Liver (tissue), 8 donors: ENCODE measurements at regions not wholly inside any gene's neighbourhood (a gene's known extent, or its start where the extent isn't known, plus 50 kb on each side); places are given as distances from the start of the nearest gene placed in this dataset.

Source experiments
- DNase-seq: peaks from one replicate; pipeline ENCODE4 v3.0.0-alpha.2; 2017; ENCODE audit warnings: low spot score
- H3K27ac ChIP-seq, 2 donors: one replicate each; pipeline ENCODE4 v1.7.0; 2013; ENCODE audit warnings: inconsistent platforms in 2 of 2, low read length in 2 of 2, control low read depth in 1 of 2, low read depth in 1 of 2, mild to moderate bottlenecking in 1 of 2
- H3K27me3 ChIP-seq, 4 donors: one replicate each; pipeline versions ENCODE4 v1.6.1 to v1.7.0; 2013; ENCODE audit warnings: low read length in 3 of 4, inconsistent platforms in 1 of 4, mild to moderate bottlenecking in 1 of 4, moderate library complexity in 1 of 4; ENCODE audit not compliant: control insufficient read depth in 4 of 4, insufficient read depth in 4 of 4
- H3K36me3 ChIP-seq, 4 donors: one replicate each; pipeline versions ENCODE4 v1.6.1 to v1.7.0; 2013; ENCODE audit warnings: low read length in 3 of 4, mild to moderate bottlenecking in 3 of 4, low read depth in 1 of 4, moderate library complexity in 1 of 4; ENCODE audit not compliant: control insufficient read depth in 4 of 4, insufficient read depth in 3 of 4
- H3K4me1 ChIP-seq, 4 donors: one replicate each; pipeline versions ENCODE4 v1.6.1 to v1.7.0; 2013; ENCODE audit warnings: low read length in 3 of 4, mild to moderate bottlenecking in 3 of 4, moderate library complexity in 1 of 4; ENCODE audit not compliant: control insufficient read depth in 4 of 4, insufficient read depth in 4 of 4
- H3K4me3 ChIP-seq, 3 donors: one replicate each; pipeline versions ENCODE4 v1.6.1 to v1.7.0; 2013; ENCODE audit warnings: low read length in 3 of 3, control low read depth in 1 of 3, low read depth in 1 of 3, mild to moderate bottlenecking in 1 of 3
- H3K9ac ChIP-seq, 2 donors: one replicate each; pipeline ENCODE4 v1.7.0; 2013; ENCODE audit warnings: low read length in 2 of 2, mild to moderate bottlenecking in 2 of 2, moderate library complexity in 2 of 2, control low read depth in 1 of 2, low read depth in 1 of 2
- H3K9me3 ChIP-seq, 4 donors: one replicate each; pipeline versions ENCODE4 v1.6.1 to v1.7.0; 2013; ENCODE audit warnings: low read length in 3 of 4; ENCODE audit not compliant: control insufficient read depth in 4 of 4
- ATF3 ChIP-seq: IDR thresholded peaks from 2 replicates; pipeline ENCODE4 v1.6.1; 2016; ENCODE audit warnings: antibody characterized with exemption
- CTCF ChIP-seq: fragments of 150-350 bp; IDR thresholded peaks from 2 replicates; pipeline ENCODE4 v1.5.1; 2017; ENCODE audit warnings: improper control_type of control experiment, low read depth, low read length; ENCODE audit not compliant: missing input control
- FOXA1 ChIP-seq: IDR thresholded peaks from 2 replicates; pipeline ENCODE4 v1.6.1; 2016; ENCODE audit warnings: antibody characterized with exemption
- FOXA2 ChIP-seq: IDR thresholded peaks from 2 replicates; pipeline ENCODE4 v1.6.1; 2016; ENCODE audit warnings: antibody characterized with exemption
- GABPA ChIP-seq, 2 donors: IDR thresholded peaks in 1 of 2; conservative IDR thresholded peaks in 1 of 2; 2 replicates each; pipeline ENCODE4 v1.6.1; 2016; ENCODE audit warnings: antibody characterized with exemption in 2 of 2, mild to moderate bottlenecking in 1 of 2, moderate library complexity in 1 of 2
- HNF4A ChIP-seq, 2 donors: conservative IDR thresholded peaks; 2 replicates each; pipeline ENCODE4 v1.6.1; 2016; ENCODE audit warnings: antibody characterized with exemption in 2 of 2, mild to moderate bottlenecking in 2 of 2
- HNF4G ChIP-seq: IDR thresholded peaks from 2 replicates; pipeline ENCODE4 v1.6.1; 2016; ENCODE audit warnings: antibody characterized with exemption
- NR2F2 ChIP-seq: IDR thresholded peaks from 2 replicates; pipeline ENCODE4 v1.6.1; 2016; ENCODE audit warnings: antibody characterized with exemption
- RAD21 ChIP-seq, 2 donors: IDR thresholded peaks; 2 replicates each; pipeline ENCODE4 v1.6.1; 2016; ENCODE audit warnings: antibody characterized with exemption in 2 of 2, mild to moderate bottlenecking in 2 of 2
- REST ChIP-seq: IDR thresholded peaks from 2 replicates; pipeline ENCODE4 v1.6.1; 2016; ENCODE audit warnings: antibody characterized with exemption, mild to moderate bottlenecking
- RXRA ChIP-seq, 2 donors: IDR thresholded peaks; 2 replicates each; pipeline ENCODE4 v1.6.1; 2017 to 2018; ENCODE audit warnings: antibody characterized with exemption in 2 of 2, mild to moderate bottlenecking in 1 of 2
- SP1 ChIP-seq: IDR thresholded peaks from 2 replicates; pipeline ENCODE4 v1.6.1; 2018; ENCODE audit warnings: antibody characterized with exemption, mild to moderate bottlenecking
- TAF1 ChIP-seq: conservative IDR thresholded peaks from 2 replicates; pipeline ENCODE4 v1.6.1; 2016; ENCODE audit warnings: antibody characterized with exemption, mild to moderate bottlenecking
- YY1 ChIP-seq: IDR thresholded peaks from 2 replicates; pipeline ENCODE4 v1.6.1; 2016; ENCODE audit warnings: antibody characterized with exemption, mild to moderate bottlenecking
- ZBTB33 ChIP-seq: IDR thresholded peaks from 2 replicates; pipeline ENCODE4 v1.6.1; 2016; ENCODE audit warnings: antibody characterized with exemption
- WGBS: extraction: QIAGEN DNeasy Blood & Tissue Kit; methylation state at CpG from one replicate; pipeline ENCODE4 v1.1.7; 2013; 5-methylcytosine and 5-hydroxymethylcytosine counted together
- donor health status: healthy.
- donor health status: healthy.
- donor health status: healthy.
- donor health status: healthy.
- donor health status: healthy.

GRCh38 chr1:87236585-87236984 lies 92.1 kb upstream of the LMO4 start:
- H3K27ac ChIP-seq: no peak overlapping the region
- no peaks in the 10 kb centered on the region for H3K27me3 ChIP-seq
- H3K9ac ChIP-seq: no peak overlapping the region
- H3K4me1 ChIP-seq: no peaks in the 10 kb centered on the region
- 71% methylated on average over 2 of the region's 2 CpGs for WGBS
- TF ChIP-seq ZBTB33: no peak
- TF ChIP-seq TAF1: no peak
- no peak for TF ChIP-seq FOXA1
- TF ChIP-seq HNF4G: no peak
- H3K9me3 ChIP-seq: no peaks in the 10 kb centered on the region
- no peak for DNase-seq
- no peak overlapping the region for H3K4me3 ChIP-seq
- H3K36me3 ChIP-seq: no peaks in the 10 kb centered on the region

GRCh38 chr1:87239997-87240605 lies 88.6 kb upstream of the LMO4 start:
- no peaks in the 10 kb centered on the region for H3K4me1 ChIP-seq
- TF ChIP-seq HNF4A (conservative IDR thresholded peaks at IDR 0.05) (no peak), NR2F2 (no peak), HNF4G (no peak), YY1 (no peak), ZBTB33 (no peak), FOXA2 (no peak), GABPA (IDR thresholded peaks at IDR 0.05 in 1 of 2, conservative IDR thresholded peaks at IDR 0.05 in 1 of 2) (no peak), RAD21 (IDR thresholded peaks at IDR 0.05) (no peak), REST (no peak), SP1 (no peak), RXRA (IDR thresholded peaks at IDR 0.05) (no peak), CTCF (no peak), ATF3 (no peak)
- no peak overlapping the region for H3K27ac ChIP-seq
- H3K9ac ChIP-seq: no peak overlapping the region
- no peaks in the 10 kb centered on the region for H3K36me3 ChIP-seq
- H3K4me3 ChIP-seq: no peak overlapping the region
- H3K27me3 ChIP-seq: no peaks in the 10 kb centered on the region
- WGBS: 92% methylated on average over 2 of the region's 2 CpGs
- no peaks in the 10 kb centered on the region for H3K9me3 ChIP-seq
- DNase-seq: no peak
